HG03565 (cell line): ENCODE measurements at regions not wholly inside any gene's neighbourhood (a gene's known extent, or its start where the extent isn't known, plus 50 kb on each side); places are given as distances from the start of the nearest gene placed in this dataset.
"Not testable (repeated sequence)": the region's sequence is repeated elsewhere in the genome, so short reads cannot be mapped to it uniquely, and the experiment has no call there.

Experiments
- ATAC-seq: cut with Tn5 transposase; IDR thresholded peaks from one replicate; pipeline ENCODE4 v1.9.1; 2021; ENCODE audit warnings: mild to moderate bottlenecking, moderate library complexity; ENCODE audit not compliant: unreplicated experiment

DNA sequence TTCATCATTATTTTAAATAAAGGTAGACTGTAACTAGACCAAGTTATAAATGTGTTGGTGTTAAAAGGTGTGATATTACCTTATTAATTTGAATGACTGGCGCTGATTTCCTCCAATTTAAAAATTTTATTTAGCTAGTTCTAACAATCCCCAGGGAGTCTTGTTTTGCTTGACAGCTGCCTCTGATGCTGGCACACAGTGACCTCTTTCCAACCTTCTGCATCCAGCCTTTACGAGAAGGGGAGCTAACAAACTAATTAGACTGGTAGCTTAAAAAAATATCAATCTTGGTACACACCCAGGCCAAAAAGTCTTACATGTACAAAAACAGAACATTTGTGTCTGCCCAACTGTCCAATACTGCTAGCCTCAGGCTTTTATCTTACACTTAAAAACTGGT is 51.8 kb upstream of the ENPEP start:
- no peak for ATAC-seq

DNA sequence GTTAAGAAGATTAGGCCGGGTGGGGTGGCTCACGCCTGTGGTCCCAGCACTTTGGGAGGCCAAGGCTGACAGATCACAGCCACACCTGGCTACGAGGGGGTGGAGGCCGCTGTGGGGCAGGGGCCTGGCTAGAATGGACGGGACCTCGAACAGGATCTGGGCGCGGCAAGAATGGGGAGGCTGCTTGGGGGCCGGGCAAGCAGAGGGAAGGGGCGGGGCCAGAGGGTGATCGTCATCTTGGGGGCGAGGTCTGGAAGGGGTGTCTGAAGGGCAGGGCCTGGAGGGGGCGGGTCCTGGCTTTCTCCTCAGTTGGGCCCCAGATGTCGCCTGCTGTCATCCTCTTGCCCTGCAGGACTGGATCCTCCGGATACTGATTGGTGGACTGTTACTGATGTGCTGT is 57.3 kb upstream of the ENPEP start:
- no peak for ATAC-seq

DNA sequence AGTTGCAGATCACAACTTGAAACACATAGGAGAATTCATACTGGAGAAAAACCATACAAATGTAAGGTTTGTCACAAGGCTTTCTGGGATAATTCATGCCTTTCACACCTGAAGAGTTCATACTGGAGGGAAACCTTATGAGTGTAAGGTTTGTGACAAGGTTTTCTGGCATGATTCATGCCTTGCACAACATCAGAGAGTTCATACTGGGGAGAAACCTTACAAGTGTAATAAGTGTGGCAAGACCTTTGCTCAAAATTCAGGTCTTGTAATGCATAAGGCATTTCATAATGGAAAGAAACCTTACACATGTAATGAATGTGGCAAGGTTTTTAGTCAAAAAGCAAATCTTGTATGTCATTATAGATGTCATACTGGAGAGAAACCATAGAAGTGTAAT is 58.8 kb upstream of the ENPEP start:
- ATAC-seq, result no peak

DNA sequence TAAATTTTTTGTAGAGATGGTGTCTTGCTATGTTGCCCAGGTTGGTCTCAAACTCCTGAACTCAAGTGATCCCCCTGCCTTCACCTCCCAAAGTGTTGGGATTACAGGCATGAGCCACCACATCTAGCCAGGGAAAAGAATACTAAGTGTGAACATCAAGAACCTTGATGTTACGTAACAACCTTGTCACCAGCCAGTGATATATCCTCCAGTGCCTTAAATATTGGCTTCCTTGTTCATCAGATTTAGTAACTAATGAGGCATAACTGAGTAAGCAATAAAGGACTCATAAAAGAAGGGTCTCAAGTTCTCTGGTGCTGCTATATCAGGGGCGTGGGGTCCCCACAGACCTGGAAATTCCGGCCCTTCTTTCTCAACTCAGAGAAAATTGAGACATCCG is 60.5 kb upstream of the ENPEP start:
- no peak for ATAC-seq

DNA sequence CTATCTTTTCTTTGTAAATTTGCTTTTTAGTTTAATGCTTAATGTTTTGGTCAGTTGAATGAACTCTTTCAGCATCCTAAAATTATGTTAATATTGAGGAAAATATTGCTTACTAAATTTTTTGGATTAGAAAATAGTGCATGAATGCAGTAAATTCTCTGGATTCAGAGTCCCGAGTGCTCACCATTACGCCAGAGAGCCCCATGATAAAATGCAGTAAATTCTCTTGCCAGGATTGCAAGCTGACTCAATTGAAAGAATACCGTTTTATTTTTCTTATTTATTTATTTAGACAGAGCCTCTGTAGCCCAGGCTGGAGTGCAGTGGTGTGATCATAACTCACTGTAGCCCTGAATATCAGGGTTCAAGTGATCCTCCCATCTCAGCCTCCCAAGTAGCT is 60.9 kb upstream of the ENPEP start:
- ATAC-seq, result no peak

DNA sequence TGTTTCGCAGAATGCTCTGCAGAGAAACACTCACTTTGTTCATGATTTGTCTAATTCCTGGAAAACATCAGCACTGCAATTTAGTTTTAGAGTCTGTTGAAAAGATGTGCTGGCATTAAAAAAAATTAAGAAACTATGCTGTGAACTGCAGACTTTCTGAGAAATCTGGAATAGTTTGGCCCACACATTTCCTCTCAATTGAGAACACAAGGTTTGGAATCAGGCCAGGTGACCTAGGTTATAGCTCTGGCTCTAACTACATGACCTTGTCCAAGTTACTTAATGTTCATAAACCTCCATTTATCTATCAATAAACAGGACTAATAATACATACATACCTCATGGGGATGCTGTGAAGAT is 61.4 kb upstream of the ENPEP start:
- ATAC-seq, result no peak

DNA sequence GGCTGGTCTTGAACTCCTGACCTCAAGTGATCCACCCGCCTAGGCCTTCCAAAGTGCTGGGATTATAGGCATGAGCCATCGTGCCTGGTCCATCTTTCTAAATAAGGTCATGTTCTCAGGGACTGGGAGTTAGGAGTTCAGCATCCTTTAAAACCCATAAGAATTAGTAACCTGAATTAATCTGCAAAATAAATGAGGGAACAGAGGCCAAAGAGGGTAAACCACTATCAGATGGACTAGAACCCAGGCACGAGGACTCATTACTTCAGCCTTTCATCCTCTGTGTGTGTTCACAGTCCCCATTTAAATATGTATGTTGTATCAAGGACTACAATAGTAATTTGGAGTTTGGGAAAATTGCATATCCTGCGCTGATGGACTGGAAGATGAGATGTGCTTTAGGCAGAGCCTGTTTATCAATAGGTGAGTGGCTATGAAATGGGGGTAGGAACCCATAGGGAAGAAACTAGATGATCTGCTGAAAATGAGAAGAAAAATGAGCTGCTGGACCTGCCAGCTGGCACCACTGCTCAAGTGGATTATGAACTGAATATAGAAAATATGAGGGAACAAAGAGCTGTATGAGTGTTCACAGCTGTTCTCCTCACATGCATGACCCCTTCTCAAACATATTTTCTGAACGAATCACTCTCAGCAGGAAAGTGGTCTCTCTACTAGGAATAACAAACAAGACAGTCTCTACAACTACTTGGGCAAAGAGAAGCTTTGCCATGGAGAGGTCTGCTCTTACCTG is 62.0 kb upstream of the ENPEP start:
- not testable (repeated sequence) for ATAC-seq

DNA sequence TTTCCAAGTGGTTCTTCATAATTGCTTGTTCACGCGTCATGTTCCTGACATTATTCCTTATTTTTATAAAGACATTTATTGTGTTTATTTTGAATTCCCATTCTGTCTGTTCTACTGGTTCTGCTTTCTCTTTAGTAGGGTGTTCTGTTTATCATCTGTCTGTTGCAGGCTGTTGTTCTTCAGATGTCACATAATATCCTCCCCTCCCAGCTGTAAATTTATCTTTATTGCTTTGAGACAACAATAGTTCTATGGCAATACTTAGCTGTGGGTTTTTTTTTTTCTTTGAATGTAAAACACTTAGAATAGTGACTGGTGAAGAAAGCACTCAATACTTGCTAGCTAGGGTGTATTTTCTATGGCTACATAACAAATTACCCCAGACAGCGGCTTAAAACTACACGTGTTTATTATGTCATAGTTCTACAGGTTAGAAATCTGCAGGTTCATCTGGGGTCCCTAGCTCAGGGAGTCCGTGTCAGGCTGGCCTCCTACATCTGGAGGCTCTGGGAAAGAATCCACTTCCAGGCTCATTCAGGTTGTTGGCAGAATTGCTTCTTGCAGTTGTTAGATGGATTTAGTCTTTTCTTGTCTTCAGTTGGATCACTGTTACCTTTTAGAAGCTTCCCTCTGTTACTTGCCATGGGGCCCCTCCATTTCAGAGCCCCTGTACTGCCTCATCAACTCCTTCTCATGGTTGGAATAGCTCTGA is 63.4 kb upstream of the ENPEP start:
- no peak for ATAC-seq

DNA sequence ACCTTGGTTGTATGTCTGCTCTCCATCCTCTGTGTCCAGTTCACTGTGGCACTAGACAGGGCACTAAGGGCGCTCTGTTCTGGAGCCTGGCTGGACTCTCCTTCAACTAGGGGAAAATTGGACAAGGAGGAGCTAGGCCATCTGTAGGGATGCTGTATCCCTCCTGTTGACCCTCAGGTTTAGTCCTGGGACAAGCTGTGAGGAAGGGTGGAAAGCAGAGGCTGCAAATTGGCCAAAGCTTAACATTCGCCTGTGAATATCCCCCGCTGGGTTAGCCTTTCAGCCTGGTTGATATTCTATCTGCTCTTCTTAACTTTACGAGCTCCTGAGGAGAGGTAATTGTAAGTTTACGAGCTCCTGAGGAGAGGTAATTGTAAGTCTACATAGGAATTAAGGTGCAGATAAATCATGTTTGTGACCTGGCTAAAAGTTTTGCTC is 64.4 kb upstream of the ENPEP start:
- ATAC-seq, result no peak

DNA sequence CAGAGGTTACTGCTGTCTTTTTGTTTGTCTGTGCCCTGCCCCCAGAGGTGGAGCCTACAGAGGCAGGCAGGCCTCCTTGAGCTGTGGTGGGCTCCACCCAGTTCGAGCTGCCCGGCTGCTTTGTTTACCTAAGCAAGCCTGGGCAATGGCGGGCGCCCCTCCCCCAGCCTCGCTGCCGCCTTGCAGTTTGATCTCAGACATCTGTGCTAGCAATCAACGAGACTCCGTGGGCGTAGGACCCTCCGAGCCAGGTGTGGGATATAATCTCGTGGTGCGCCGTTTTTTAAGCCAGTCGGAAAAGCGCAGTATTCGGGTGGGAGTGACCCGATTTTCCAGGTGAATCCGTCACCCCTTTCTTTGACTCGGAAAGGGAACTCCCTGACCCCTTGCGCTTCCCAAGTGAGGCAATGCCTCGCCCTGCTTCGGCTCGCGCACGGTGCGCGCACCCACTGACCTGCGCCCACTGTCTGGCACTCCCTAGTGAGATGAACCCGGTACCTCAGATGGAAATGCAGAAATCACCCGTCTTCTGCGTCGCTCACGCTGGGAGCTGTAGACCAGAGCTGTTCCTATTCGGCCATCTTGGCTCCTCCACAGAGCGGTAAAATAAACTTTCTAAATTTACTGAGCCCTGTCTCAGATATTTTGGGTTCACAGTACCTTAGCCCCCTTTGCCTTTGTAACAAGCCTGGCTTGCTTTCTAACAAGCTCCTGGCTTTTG is 64.9 kb upstream of the ENPEP start:
- ATAC-seq, result not testable (repeated sequence)

DNA sequence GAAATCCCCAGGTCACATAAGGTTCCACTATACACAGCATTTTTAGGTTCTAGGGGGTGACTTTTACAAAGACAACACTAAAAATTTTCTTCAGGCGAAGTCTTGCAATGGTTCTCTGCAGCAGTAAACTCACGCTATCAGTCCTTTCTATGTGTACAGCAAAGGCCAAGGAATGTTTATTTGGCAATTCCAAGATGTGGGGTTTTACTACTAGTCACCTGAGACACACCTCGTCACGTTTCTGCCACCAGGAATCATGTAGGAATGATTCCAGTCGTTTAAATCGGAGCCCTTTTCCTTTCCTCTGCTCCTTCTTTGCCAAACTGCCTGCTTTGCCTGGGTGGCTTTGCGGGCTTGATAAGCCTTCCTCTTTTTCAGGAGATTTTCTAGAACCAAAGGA is 75.9 kb upstream of the ENPEP start:
- no peak for ATAC-seq

DNA sequence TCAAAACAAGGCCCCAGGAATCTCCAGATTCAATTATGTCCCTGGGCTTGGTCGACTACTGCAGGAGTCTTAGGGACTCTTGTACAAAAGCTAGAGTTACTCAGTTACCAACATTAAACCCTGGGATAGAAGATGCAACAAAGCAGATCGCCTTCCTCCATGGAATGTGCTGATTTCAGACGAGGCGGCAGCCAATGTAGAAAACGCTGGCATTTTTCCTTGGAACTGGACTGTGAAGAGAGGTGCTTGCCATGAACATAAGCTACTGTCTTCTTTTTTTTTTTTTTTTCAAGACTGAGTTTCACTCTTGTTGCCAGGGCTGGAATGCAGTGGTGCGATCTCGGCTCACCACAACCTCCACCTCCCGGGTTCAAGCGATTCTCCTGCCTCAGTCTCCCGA is 76.9 kb upstream of the ENPEP start:
- ATAC-seq, result not testable (repeated sequence)

DNA sequence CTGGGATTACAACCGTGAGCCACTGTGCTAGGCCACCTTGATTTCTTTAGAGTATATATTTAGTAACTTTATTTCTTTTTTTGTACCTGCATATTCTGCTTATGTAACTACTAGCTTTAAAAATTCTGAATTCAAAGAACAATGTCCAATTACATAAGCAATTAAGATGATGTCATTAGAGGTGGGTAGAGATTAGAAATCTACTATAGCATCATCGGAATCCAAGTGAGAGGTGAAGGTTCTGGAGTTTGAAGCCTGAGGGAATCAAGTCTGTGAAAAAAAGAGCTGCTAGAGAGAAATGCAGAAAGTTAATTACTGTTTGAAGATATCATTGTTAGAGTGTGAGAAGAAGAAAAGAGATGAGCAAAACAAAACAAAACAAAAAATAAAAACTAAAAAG is 79.0 kb upstream of the ENPEP start:
- no peak for ATAC-seq

DNA sequence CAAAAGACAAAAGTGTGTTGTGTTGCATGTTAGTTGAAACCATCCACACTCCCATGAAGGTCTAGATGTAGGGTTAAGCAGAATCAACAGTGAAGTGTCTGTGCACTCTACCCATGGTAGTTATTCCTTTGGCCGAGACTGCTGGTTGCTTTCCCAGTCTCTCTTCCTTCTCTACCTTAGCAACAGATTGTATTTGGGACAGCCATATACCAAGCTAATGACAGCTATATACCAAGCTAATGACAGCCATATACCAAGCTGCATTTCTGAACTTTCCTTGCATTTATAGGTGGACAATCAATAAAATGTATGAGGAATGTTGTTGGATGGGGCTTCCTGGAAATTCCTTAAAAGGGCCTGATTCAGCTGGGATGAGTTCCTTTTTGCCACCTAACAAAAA is 80.5 kb upstream of the ENPEP start:
- ATAC-seq, result no peak

DNA sequence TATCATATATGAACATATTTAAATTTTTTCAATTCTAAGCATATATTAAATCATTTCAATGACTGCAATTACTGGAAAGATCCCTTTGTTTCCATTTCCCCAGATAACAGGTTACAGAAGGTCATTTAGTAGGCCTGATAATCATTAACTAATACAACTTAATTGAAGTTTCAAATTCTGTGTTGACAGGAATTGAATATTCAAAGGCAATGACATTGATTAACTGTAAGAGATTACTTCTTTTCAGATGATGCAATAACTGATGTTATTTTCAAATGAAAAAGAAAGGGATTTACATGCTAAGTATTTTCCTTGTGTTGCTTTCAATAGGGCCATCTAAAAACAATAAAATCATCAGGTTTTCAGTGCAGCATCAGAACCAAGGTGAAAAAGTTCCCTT is 81.1 kb upstream of the ENPEP start:
- no peak for ATAC-seq

DNA sequence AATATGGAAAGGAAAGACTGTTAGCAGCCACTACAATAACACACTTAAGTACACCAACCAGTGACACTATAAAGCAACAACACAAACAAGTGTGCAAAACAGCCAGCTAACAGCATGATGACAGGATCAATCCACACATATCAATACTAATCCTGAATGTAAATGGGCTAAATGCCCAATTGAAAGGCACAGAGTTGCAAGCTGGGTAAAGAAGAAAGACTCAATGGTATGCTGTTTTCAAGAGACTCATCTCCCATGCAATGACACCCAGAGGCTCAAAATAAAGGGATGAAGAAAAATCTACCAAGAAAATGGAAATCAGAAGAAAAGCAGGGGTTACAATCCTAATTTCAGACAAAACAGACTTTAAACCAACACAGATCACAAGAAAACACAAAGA is 94.2 kb upstream of the ENPEP start:
- no peak for ATAC-seq

DNA sequence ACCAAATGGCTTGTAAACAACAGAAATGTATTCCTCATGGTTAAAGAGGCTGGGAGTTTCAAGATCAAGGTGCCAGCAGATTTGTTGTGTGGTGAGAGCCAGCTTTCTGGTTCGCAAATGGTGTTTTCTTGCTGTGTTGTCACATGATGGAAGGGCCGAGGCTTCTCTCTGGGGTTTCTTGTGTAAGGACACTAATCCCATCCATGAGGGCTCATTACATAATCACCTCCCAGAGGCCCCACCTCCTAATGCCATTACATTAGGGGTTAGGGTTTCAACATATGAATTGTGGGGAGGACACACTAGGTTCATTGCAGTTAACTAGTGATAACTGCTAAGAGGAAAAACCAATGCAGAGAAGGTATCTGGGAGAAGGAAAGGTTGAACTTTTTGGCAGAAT is 103.5 kb upstream of the ENPEP start:
- ATAC-seq, result no peak

DNA sequence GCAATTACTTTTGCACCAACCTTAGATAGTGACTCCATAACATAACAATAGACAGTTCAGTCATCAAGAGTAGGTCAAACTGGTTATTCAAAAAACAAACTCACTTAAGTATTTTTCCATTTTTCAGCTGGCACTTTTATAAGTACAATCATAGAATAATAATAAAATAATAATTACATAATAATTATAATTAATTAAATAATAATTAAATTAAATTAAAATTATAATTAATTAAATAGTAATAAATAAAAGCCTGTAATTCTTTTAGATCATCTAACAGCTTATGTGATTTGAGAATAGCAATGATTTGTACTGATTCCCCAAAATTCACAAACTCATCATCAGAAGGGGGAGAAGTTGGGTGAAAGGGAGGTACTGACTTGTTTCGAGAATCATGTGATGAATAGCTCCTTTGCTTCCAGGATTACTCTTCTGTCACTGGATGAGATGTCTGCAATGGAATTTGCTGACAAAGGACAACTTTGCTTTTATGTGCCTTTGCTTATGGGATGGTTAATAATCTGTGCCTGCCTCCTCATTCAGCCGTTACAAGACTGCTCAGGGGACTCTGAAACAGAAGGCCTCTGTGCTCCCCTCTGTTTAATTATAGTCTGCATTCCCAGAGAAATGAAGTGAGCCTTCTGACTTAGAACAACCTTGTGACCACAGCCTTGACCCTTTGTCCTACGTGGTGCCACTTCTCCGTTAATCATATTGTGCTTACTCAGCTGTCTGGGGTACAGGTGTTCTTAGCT is 104.8 kb upstream of the ENPEP start:
- no peak for ATAC-seq

DNA sequence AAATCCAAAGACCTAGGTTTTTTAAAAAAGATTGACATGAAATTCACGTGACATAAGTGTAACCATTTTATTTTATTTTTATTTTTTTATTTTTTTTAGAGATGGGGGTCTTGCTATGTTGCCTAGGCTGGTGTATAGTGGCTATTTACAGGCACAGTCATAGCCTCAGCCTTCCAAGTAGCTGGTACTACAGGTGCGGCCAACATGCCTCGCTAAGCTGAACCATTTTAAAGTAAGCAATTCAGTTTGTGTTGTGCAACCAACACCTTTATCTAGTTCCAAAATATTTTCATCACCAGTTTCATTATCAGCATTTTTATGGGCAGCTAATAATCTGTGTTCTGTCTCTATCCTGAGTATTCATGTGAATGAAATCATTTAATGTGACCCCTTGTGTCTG is 107.5 kb upstream of the ENPEP start:
- ATAC-seq, result no peak

DNA sequence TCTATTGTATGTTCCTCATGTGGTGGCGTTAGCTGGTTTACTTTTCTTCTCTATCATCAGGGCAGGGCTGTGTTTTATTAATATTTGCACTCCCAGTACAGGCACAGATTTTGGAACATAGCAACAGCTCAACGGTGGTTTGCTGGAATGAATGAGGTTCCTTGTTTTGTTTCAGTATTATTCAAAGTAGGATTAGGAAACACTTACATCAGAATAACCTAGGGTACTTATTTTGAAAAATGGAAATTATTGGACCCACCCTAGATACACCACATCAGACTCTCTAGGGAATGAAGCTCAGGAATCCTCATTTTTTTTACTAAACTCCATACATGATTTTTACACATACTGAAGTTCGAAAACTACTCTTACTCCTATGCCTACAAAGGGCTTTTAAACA is 108.8 kb upstream of the ENPEP start:
- ATAC-seq, result no peak

DNA sequence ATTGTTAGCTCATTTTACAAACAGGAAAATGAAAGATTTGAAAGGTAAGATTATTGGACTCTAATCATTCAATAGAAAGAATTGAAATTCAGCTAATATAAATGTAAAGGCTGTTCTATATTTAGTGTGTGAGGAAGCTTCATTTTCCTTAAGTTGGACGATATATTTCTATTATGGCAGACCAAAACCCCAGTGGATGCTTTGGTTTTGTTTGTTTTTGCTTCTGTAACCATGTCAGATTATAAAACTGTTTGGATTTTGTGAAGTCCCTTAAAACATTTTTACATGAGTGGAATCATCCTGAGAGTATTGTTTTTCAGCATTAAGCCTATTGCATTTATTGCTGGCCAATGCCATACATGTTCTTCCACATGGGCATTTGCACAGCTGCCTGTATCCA is 110.2 kb upstream of the ENPEP start:
- no peak for ATAC-seq
